DMS53 treated with DMSO at 0.1 percent for 48 hours (cell line): ENCODE measurements at regions not wholly inside any gene's neighbourhood (a gene's known extent, or its start where the extent isn't known, plus 50 kb on each side); places are given as distances from the start of the nearest gene placed in this dataset.
A peak's percentile ranks its signal among the peaks of the same experiment; 100 is the strongest.

Source experiments
- DNase-seq: peaks from one replicate; lab custom pipeline; 2025; ENCODE audit not compliant: unreplicated experiment; lab: John Stamatoyannopoulos, UW

DNA sequence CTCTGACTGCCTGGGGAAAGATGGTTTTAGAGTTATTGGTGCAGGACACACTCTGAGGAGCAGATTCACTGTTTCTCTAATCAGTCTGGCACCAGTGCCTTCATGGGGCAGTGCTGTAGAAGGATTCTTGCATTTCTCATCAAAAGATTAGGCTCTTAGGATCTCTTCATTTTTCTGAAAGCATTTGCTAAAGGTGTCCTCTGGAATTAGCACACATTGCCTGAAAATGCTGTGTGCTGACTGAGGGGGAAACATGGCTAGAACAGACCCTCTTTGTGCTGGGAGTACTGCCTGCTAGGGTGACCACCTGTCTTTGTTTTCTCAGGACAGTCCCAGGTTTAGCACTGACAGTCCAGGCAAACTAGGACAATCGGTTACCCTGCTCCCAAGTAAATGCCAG lies 301.0 kb downstream of the PTEN start:
- no peak for DNase-seq

DNA sequence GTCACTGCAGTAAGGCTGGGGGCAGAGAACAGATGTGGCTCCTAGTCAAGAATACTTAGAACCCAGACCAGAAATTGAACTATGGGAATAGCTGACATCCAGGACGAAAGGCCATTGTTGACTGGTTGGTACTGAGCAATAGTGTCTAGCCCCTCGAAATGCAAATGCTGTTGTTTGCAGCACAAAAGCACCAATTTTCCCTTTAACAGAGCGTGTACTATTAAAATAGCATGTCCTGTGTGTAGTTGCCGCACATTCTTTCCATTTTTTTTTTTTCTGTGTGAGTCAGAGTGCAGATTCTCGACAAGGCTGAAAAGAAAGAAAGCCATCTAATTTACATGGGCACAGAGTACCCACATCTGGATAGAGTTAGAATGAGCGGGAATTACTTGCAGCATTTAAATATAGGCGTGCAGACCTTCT lies 302.4 kb downstream of the PTEN start:
- DNase-seq = no peak

DNA sequence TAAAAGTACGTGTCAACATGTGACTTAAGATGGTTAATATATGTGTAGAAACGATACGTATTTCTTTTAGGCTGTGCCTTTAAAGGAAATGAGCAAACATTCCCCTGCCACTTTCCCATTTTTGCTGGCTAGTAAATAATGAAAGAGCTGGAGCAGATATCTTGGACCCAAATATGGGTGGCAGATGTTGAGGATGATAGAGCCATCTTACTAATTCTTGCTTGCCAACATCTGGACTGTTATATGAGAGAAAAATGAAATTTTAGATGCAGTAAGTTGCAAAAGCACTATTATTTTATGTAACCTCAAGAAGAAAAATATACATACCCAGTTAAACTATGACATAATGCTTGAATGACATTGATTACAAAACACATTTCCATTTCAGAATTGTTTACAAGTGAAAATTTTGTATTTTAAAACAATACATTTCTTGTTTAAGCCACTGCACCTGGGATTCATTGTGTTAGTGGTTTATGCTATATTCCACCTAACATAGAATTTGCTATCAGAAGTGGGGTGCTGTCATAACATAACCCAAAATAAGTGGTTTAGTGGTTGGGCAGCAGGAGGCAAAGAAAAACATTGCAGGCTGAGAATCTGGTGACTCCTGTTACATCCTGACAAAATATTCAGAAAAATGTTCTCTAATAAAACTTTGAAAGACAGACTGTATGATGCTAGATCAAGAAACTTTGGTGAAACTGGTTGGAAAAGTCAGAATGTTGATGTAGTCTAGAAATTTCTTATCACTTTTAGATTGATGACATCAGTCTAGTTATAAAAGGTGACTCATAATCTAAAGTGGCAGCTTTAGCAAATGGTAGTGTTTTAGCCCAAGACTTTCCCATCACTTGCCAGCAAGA lies 305.0 kb downstream of the PTEN start:
- DNase-seq = no peak

DNA sequence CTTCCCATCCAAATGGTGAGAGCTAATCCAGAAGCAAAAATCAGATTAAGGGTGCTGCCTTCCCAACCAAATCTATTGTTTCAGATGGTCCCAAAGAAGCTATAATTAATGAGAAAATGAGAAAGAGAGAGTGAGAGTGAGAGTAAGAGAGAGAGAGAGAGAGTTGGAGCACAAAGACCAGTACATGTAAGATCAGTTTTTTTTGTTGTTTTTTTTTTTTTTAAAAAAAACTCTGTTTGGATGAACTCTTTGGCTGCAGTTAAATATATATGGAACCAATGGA lies 305.6 kb downstream of the PTEN start:
- no peak for DNase-seq

DNA sequence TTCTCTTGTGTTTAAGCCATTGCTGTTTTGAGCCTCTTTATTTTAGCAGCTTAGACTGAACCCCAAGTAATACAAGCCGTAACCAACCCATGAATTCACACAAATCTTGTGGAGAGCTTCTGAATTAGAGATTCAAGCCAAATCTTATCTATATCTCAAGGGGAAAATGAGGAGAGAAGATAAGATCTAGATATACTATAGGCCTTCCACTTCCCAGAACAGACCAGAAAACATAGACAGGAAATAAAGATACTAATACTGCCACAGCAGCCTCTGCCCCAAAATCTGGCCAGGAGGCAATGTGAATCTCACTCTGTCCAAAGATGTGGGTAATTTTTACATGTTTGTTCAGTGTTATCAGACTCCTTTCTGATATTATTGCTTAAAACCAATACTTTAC lies 307.2 kb downstream of the PTEN start:
- DNase-seq = no peak

DNA sequence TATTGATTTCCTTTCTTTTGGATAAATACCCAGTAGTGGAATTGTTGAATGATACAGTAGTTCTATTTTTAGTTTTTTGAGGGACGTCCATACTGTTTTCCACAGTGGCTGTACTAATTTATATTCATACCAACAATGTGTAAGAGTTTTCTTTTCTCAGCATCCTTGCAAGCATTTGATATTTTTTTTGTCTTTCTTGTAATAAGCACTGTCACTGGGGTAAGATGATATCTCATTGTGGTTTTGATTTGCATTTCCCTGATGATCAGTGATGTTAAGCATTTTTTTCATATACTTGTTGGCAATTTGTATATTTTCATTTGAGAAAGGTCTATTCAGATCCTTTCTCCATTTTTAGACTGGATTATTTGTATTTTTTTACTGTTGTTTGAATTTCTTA lies 308.7 kb downstream of the PTEN start:
- no peak for DNase-seq

DNA sequence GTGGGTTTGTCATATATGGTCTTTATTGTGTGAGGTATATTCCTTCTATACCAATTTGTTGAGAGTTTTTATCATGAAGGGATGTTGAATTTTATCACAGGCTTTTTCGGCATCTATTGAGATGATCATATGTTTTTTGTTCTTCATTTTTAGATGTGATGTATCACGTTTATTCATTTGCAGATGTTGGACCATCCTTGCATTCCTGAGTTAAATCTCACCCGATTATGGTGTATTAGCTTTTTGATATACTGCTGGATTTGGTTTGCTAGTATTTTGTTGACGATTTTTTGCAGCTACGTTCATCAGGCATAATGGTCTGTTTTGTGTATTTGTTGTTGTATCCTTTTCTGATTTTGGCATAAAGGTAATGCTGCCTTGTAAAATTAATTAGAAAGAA lies 311.0 kb downstream of the PTEN start:
- no peak for DNase-seq

DNA sequence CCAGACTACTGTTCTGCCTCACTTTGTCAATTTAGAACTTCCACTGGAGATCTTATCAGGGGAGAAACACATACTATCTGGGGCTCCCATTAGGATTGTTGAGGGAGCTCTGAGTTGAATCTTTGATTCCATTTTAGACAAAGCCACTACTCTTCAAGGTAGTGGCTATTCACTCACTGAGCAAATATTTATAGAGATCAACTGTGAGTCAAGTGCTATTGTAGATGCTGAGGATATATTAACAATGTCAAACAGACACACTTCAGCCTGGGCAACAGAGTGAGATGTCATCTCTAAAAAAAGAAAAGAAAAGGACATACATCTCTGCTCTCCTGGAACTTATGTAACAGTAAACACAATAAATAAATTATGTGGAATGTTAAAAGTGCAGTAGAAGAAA lies 315.3 kb downstream of the PTEN start:
- DNase-seq = peak; percentile 93

DNA sequence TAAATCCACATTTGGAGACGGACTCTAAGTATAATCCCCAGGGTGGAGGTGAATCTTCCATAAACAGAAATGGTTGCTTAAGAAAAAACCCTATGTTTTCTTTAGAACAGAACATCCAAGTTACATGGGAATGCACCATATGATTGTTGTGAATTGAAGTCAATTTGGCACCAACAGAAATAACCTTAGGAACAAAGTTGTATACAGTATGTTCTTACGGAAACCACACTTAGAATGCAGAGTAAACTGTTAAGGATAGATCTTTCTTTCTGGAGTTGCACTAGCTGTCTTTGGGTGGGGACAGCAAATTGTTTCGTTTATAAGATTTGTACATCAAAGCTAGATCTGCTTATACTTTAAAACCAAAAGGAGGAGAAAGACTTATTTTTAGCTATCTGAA lies 316.4 kb downstream of the PTEN start:
- DNase-seq = no peak

DNA sequence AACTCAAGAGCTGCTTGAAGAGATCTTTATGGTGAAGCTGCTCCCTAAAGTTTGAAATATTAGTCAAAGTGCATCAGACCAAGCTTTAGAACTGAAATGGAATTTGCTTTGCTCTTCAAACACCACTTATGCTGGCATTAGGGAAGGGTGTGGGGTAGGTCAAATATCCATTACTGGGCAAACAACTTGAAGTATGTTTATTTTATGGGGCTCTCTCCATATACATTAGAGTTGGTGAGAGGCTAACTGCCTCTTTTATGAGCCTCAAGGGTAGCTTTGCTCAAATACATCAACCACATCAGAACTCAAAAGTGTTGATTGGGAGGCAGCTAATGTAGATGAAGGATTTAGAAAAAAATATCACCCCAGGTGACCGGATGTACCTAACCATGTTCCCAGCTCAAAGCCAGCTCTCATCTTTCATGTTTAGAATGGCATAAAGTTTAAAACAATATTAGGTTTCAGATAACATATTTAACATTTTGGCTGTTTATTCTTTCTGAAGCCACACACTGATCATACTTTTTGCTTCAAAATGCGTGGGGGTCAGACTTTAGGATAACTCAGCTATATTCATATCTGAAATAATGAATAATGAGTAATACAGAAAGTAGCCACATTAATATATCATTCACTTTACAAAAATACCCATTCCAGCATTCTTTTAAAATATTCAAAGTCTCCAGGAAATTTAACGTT lies 318.6 kb downstream of the PTEN start:
- peak; percentile 98 for DNase-seq

DNA sequence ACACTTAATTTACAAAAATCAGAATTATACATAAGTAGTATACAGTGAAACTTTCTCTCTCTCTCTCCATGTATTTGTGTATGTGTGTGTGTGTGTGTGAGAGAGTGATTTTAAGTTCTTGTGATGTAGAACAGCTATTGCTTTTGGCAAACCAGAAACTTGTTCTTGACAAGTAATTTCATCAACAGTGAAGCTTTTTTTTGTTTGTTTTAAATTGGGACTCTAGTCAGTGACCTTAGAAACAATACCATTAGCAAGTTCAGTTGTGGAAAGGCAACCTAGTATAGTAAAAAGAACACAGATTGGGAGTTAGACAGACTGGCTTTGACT lies 319.1 kb downstream of the PTEN start:
- no peak for DNase-seq

DNA sequence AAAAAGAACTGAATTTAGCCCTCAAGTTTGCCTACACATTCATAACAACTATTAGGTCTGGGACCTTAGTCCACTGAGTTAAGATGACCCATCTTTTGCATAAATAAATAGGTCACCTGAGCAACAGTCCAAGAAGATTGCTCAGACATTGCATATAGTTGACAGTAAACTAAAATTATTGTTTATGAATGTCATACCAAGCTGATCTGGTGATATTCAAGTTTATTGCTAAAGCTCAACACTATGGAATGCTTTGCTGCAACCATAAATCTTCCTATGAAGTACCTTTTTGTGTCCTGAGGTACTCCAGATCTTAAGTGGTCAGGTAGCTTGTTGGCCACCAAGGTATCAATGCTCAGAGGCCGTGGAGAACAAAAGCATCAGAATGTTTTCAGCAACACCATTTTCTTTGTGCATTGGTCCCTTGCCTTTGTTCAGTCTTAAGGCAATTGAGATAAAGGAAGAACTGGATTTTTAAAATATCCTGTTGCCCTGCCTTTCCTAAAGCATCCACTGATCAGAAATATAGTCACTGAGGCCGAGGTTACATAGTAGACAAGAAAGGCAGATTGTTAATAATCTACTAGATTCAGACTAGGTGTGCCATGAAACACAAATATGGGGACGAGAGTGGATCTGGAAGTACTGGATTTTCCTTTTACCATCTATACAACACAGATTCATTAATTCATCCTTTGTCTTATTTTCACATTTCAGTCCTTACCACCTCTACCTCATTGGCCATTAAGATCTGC lies 321.3 kb downstream of the PTEN start:
- DNase-seq = peak; percentile 26

DNA sequence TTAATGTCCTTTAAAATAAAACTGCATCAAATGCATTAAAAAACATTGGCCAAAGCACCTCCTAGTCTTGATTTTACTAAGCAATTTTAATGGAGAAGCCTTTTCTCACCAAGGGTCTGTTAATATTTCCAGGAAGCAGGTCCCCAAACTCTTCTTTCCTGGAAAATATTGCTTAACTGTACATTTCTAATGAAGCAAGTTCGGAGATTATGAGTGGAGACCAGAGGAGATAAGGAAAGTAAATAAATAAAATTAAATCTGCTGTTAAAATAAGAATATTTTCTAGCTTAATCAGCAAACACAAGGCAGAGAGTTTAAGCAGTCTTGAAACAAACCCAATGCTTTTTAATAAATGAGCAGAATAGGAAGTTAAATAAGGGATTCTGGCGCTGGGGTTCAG lies 322.4 kb downstream of the PTEN start:
- no peak for DNase-seq

DNA sequence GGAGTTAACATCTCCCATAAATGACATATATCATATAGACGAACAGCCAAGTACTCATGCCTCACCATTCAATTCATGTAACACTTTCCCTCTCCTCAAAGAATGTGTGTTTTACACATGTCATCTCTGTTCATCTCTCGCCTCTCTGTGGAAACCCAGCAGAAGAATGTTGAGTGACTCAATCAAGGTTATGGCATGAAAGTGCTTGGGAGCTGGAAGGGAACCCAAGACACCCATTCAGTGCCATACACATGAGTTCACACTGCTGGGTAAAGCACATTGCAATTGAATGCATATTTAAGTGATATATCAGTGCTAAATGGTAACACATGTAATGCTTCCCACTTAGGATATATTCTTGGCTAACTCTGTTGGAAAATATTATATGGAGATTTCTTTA lies 322.9 kb downstream of the PTEN start:
- DNase-seq = no peak

DNA sequence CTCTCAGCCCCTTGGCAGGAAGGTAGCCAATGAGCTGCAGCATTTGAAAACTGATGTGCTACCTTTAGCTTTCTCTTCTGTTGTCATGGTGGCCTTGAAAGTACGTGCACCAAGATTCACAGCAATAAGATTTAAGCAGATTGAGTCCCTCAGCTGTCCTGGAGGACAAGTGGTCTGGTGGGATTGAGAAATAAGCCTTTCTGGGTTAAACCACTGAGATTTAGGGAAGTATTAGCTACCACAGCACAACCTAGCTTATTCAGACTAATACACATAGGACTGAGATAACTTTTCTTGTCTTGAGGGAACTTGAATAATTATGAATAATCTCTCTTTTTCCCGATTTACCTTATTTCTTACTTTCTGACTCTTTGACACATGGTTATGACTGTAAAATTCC lies 324.0 kb downstream of the PTEN start:
- no peak for DNase-seq

DNA sequence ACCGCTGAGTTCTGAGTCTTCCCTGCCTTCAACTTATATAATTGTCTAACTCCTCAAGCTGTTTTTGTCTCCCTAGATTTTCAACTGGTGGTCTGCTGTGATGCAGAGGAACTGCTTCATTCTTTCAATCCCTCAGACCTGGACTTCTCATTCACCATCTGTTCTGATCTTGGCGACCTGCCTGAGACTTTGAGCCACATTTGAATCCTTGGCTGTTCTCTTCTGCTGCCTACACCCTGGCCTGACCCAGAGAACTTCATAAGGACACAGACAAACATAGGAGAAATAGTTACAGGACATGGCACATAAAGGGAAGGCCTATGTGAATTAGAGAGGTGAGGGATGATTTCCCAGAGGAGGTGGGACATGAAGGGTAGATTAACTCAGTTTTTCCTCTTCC lies 326.7 kb downstream of the PTEN start:
- DNase-seq = no peak

DNA sequence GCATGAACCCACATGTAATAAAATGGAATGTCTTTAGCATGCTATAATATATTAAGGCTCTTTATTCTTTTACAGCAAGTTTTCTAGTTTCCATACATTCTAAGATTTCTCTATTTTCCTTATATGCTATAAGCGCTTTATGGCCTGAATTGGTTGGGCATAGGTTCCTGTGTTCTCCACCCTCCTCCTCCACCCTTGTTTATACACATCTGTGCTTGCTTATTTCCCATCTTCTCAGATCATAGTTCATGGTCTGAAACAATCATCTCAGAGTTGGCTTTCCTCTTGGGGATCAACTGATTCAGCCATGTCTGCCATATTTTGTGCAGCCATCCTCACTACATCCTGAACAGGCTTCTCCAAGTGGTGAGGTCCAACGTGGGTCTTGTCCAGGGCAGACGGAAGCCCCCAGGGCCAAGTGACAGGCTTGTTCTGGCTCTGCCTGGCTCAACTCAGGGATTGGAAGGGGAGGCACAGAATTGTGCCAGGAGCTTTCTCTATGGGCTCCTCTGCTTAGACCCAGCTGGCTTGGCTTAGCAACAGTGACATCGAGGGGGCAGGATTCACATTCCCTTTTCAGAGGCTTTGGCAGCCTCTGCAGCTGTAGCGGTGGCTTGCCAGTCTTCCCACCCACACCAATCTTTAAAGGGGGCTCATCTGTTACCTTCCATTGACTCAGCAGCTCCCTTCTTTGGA lies 327.3 kb downstream of the PTEN start:
- DNase-seq = no peak

DNA sequence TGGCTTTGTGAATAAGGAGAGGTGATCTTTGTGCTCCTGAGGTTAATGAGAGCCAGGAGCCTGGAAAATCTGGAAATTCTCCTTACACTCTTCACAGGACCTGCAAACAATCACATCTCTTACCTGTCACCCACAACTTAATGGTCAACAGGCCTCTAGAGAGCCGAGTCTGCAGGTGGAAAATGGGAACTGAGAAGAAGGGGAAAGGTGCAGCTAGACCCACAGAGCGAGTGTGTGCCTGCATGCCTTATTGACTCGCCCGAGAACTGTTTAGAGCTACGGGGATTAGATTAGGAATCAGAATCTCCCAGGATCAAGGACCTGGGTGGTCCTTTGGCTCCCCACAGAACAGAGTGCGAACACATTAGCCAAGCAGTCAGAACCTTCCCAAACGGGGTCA lies 329.6 kb downstream of the PTEN start:
- DNase-seq = no peak

DNA sequence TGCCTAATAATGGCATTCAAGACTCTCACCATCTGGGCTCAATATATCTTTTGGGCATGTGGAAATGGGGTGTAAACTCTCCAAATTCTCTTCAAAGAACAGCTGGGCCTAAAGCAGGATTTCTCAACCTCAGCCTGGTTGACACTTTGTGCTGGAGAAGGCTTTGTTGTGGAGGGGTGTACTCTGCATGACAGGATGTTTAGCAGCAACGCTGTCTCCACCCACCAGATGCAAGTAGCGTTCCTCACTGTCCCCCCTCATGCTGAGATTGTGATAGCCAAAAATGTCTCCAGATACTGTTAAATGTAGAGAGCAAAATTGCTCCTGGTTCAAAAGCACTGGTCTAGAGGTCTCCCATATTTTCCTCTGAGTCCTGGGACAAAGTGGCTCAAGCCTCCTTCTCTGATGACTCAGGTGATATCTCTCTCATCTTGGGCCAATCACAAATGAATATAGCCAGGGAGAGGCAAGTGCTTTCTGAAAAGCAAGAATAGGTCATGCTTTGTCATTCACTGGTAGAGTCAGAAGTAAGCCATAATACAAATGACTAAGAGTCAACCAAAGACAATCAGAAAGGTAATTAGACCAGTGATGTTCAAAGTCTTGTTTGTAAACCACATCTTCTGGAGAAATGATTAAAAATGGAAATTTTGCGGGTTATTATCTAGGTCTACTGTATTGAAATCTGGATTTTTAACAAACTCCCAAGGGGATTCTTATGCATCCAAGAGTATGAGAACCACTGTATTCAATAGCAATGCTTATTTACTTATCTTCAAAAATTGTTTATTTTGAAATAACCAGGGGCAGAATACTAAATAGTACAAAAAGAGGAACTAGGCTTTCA lies 330.8 kb downstream of the PTEN start:
- DNase-seq = no peak

DNA sequence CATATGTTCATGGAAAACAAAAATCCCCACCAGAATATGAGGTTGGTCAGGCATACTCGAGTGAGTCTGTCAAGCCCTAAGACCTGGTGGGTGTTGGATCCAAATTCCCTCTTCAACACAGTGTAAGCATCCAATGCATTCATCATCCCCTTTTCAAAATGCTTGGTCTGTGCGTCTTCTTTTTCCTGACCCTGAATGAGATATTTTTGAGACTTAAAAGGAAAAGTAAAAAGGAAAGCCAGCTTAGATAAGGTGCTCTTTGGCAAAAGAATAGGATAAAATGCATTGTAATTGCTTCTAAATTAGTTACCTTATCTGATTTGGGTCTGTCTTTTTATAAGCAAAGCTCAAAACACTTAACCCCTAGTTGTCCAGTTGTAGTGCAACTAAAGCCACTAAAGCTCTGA lies 331.5 kb downstream of the PTEN start:
- no peak for DNase-seq

DNA sequence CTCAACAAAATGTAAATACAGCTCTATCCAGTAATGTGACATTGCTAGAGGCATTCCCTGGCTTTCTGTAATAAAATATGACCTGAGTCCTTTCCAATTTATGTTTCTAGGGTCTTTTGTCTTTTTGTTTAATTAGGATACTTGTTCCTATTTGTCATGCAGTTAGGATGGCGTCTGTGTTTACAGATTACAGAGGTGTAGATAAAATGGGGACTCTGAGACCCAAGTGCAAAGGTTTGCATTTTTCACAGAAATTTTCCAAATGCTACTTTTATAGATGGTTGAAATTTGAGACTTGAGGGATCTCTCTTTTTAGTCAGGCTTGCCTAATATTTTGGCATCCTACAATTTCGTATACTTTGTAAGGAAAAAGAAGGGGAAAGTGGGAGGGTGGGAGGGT lies 332.4 kb downstream of the PTEN start:
- no peak for DNase-seq
